ENCODE measurements at regions not wholly inside any gene's neighbourhood (a gene's known extent, or its start where the extent isn't known, plus 50 kb on each side); places are given as distances from the start of the nearest gene placed in this dataset.
"Not testable (repeated sequence)": the region's sequence is repeated elsewhere in the genome, so short reads cannot be mapped to it uniquely, and the experiment has no call there.

DNA sequence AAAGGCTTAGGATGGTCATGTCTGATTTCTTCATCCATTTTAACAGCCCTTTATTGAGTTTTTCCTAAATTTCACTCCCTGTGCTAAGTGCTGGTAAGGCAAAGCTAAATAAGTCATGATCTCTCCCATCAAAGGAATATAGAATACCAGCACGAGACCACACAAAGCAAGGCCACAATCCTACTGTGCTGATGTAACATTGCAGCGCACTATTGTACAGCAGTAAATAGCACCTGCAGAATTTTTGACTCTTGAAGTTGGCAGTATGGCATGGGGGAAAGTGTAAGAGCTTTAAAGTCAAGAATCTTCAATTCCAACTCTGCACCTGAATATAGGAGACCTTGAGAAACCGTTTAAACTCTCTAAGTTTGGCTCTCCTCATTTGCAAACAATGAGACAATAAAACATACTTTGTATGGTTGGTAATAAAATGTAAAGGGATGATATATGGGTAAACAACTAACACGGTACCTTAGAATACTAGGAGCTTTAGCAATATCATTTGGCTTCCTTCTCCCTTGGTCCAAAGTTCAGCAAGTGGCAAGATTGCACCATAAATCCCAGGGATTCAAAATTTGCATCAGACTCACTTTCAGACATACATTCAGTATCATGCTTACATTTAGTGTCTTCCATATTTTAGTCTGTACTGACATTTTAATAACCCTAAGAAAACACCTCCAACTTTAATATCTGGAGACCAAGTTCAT lies 132.9 kb upstream of the PRDX6 start:
- Histone ChIP-seq H3F3A (ENCODE audit: insufficient read depth, low read depth) (no peaks in the 10 kb centered on the region), H3K9me3 (ENCODE audit: insufficient read depth, low read depth) (no peaks in the 10 kb centered on the region), H3K27me3 (ENCODE audit: insufficient read depth, low read depth) (no peaks in the 10 kb centered on the region), H3K79me2 (ENCODE audit: low read depth) (no peaks in the 10 kb centered on the region), H3K4me1 (replicated peaks; ENCODE audit: insufficient read depth) (no peaks in the 10 kb centered on the region), H3K4me3 (no peak overlapping the region), H4K20me1 (ENCODE audit: insufficient read depth) (no peaks in the 10 kb centered on the region), H2AFZ (no peak overlapping the region), H3K27ac (no peak overlapping the region), H3K36me3 (ENCODE audit: low read depth) (no peaks in the 10 kb centered on the region), H3K4me2 (no peak overlapping the region), H3K9me2 (ENCODE audit: insufficient read depth) (no peaks in the 10 kb centered on the region)
- intact Hi-C loops (cut with micrococcal nuclease; ENCODE audit: unreplicated experiment): no loop called here
- no peak for DNase-seq
- ChIA-PET POLR2A (ENCODE audit: unreplicated experiment) (no interaction called here), CTCF (no interaction called here)
- TF ChIP-seq, protein P1, sequence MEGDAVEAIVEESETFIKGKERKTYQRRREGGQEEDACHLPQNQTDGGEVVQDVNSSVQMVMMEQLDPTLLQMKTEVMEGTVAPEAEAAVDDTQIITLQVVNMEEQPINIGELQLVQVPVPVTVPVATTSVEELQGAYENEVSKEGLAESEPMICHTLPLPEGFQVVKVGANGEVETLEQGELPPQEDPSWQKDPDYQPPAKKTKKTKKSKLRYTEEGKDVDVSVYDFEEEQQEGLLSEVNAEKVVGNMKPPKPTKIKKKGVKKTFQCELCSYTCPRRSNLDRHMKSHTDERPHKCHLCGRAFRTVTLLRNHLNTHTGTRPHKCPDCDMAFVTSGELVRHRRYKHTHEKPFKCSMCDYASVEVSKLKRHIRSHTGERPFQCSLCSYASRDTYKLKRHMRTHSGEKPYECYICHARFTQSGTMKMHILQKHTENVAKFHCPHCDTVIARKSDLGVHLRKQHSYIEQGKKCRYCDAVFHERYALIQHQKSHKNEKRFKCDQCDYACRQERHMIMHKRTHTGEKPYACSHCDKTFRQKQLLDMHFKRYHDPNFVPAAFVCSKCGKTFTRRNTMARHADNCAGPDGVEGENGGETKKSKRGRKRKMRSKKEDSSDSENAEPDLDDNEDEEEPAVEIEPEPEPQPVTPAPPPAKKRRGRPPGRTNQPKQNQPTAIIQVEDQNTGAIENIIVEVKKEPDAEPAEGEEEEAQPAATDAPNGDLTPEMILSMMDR (conservative IDR thresholded peaks at IDR 0.05): no peak
- TF ChIP-seq EZH2 (IDR thresholded peaks at IDR 0.05; ENCODE audit: low read depth): no peak
- no TSS peak for BruUV-seq (replicated peaks)

DNA sequence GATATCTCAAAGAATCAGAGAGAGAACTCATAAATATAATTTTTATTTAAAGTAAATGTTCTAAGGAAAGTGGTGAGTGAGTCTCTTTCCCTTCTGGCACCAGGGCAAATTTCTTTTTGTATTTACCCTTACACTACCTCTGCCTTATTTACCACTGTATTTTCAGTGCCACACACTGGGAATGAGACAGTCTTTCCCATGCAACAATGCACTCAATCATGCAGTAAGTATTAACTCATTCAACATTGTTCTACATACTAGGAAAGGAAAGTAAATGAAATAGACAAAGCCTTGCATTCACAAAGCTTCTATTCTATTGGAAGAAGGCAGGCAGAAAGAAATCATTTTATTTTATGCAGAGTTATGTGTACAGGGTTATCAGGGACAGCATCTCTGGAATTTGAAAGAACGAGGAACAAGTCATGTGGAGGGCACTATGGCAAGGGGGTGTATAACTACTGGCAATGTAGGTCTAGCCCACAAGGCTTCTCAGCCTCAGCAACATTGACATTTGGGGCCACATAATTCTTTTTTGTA lies 129.8 kb upstream of the PRDX6 start:
- no peaks in the 10 kb centered on the region for H3F3A ChIP-seq (ENCODE audit: insufficient read depth, low read depth)
- H3K9me3 ChIP-seq (ENCODE audit: insufficient read depth, low read depth): peaks cover 5% of the 10 kb centered on the region
- H3K36me3 ChIP-seq (ENCODE audit: low read depth): no peaks in the 10 kb centered on the region
- POLR2A ChIA-PET (ENCODE audit: unreplicated experiment): no interaction called here
- no peak overlapping the region for H2AFZ ChIP-seq
- no peak for DNase-seq
- H3K4me2 ChIP-seq: no peak overlapping the region
- H3K9me2 ChIP-seq (ENCODE audit: insufficient read depth): no peaks in the 10 kb centered on the region
- no peaks in the 10 kb centered on the region for H3K27me3 ChIP-seq (ENCODE audit: insufficient read depth, low read depth)
- CTCF ChIA-PET: no interaction called here
- no peak overlapping the region for H3K27ac ChIP-seq
- no peaks in the 10 kb centered on the region for H3K4me1 ChIP-seq (replicated peaks; ENCODE audit: insufficient read depth)
- no peaks in the 10 kb centered on the region for H4K20me1 ChIP-seq (ENCODE audit: insufficient read depth)
- no peak overlapping the region for H3K4me3 ChIP-seq
- BruUV-seq (replicated peaks): no TSS peak
- TF ChIP-seq EZH2 (IDR thresholded peaks at IDR 0.05; ENCODE audit: low read depth): no peak
- TF ChIP-seq, protein P1 (conservative IDR thresholded peaks at IDR 0.05): no peak
- H3K79me2 ChIP-seq (ENCODE audit: low read depth): no peaks in the 10 kb centered on the region
- intact Hi-C loops (cut with micrococcal nuclease; ENCODE audit: unreplicated experiment): no loop called here

DNA sequence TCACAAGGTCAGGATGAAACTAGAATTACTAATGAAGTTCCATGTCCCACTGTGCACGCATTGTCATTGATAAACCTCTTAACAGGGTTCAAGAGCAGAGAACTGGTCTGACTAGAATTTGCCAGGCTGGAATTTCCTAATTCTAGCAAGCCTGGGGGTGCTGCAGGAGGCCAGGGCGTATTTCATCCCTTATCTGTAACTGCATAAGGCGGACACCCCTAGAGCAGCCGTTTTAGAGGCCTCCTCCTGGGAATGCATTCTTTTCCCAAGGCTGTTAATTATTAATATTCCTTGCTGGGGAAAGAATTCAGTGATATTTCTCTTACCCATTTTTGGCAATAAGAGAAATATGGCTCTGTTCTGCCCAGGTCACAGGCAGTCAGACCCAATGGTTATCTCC lies 124.5 kb upstream of the PRDX6 start:
- CTCF ChIA-PET; BruUV-seq (replicated peaks); H3K4me3 ChIP-seq; intact Hi-C loops (cut with micrococcal nuclease; ENCODE audit: unreplicated experiment); H3K27me3 ChIP-seq (ENCODE audit: insufficient read depth, low read depth); H3K27ac ChIP-seq; POLR2A ChIA-PET (ENCODE audit: unreplicated experiment); DNase-seq; H3K9me3 ChIP-seq (ENCODE audit: insufficient read depth, low read depth); H3K4me1 ChIP-seq (replicated peaks; ENCODE audit: insufficient read depth); H4K20me1 ChIP-seq (ENCODE audit: insufficient read depth); H3K4me2 ChIP-seq; H3K79me2 ChIP-seq (ENCODE audit: low read depth); H3F3A ChIP-seq (ENCODE audit: insufficient read depth, low read depth); H3K36me3 ChIP-seq (ENCODE audit: low read depth); H2AFZ ChIP-seq; H3K9me2 ChIP-seq (ENCODE audit: insufficient read depth): not testable (repeated sequence)

DNA sequence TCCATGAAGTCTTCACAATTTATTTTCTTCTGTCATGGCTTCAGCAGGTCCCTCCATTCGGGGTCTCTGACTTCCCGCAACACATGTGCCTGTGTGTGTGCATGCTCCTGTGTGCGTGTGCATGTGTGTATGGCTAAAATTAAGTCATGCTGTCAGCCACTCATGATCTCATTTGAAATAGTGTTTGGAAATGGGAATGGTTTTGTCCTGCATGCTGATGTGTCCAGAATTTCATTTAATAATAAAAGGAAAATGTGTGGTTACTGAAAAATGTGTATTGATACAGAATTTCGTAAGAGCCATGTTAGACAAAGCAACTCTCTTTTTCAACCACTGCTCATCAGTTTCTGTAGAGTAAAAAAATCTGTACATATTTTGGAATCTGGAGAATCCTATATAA lies 123.8 kb upstream of the PRDX6 start:
- H3K27me3 ChIP-seq (ENCODE audit: insufficient read depth, low read depth): no peaks in the 10 kb centered on the region
- no peak overlapping the region for H3K27ac ChIP-seq
- H3K36me3 ChIP-seq (ENCODE audit: low read depth): no peaks in the 10 kb centered on the region
- ChIA-PET POLR2A (ENCODE audit: unreplicated experiment) (no interaction called here), CTCF (no interaction called here)
- DNase-seq: no peak
- H3K9me3 ChIP-seq (ENCODE audit: insufficient read depth, low read depth): peaks cover 5% of the 10 kb centered on the region
- no peaks in the 10 kb centered on the region for H4K20me1 ChIP-seq (ENCODE audit: insufficient read depth)
- H3K9me2 ChIP-seq (ENCODE audit: insufficient read depth): no peaks in the 10 kb centered on the region
- H2AFZ ChIP-seq: no peak overlapping the region
- no peak overlapping the region for H3K4me2 ChIP-seq
- H3F3A ChIP-seq (ENCODE audit: insufficient read depth, low read depth): no peaks in the 10 kb centered on the region
- BruUV-seq (replicated peaks): no TSS peak
- H3K4me3 ChIP-seq: no peak overlapping the region
- H3K4me1 ChIP-seq (replicated peaks; ENCODE audit: insufficient read depth): no peaks in the 10 kb centered on the region
- intact Hi-C loops (cut with micrococcal nuclease; ENCODE audit: unreplicated experiment): no loop called here
- no peaks in the 10 kb centered on the region for H3K79me2 ChIP-seq (ENCODE audit: low read depth)
- TF ChIP-seq, protein P1 (conservative IDR thresholded peaks at IDR 0.05): no peak
- no peak for TF ChIP-seq EZH2 (IDR thresholded peaks at IDR 0.05; ENCODE audit: low read depth)
